ENCODE measurements at regions not wholly inside any gene's neighbourhood (a gene's known extent, or its start where the extent isn't known, plus 50 kb on each side); places are given as distances from the start of the nearest gene placed in this dataset.

DNA sequence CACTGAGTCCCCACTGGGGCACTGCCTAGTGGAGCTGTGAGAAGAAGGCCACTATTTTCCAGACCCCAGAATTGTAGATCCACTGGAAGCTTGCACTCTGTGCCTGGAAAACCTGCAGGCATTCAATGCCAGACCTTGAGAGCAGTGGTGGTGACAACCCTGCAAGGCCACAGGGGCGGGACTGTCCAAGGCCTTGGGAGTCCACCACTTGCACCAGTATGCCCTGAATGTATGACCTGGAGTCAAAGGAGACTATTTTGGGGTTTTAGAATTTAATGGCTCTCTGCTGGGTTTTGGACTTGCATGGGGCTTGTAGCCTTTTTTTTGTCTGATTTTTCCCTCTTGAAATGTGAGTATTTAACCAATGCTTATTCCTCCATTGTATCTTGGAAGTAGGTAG lies 145.8 kb downstream of the MSN start:
- Histone ChIP-seq H3K9me2 (ENCODE audit: insufficient read depth, low read length) (no peaks in the 10 kb centered on the region), H3K27ac (ENCODE audit: low read depth, low read length, poor library complexity, severe bottlenecking) (no peak overlapping the region), H3K9me3 (ENCODE audit: low read length) (no peaks in the 10 kb centered on the region), H3K79me2 (ENCODE audit: insufficient read depth, low read depth, low read length) (no peaks in the 10 kb centered on the region), H3K4me1 (ENCODE audit: insufficient read depth, low read length, poor library complexity, severe bottlenecking) (no peaks in the 10 kb centered on the region), H3K4me2 (ENCODE audit: low read length) (no peak overlapping the region), H2AFZ (ENCODE audit: low read length) (no peak overlapping the region), H4K20me1 (ENCODE audit: insufficient read depth, low read length) (no peaks in the 10 kb centered on the region), H3K4me3 (ENCODE audit: low read depth, low read length, poor library complexity, severe bottlenecking) (no peak overlapping the region), H3K36me3 (ENCODE audit: insufficient read depth, low read length) (no peaks in the 10 kb centered on the region)
- TF ChIP-seq EZH2phosphoT487 (IDR thresholded peaks at IDR 0.05; ENCODE audit: borderline replicate concordance, low read depth, low read length), result no peak
- no peak for TF ChIP-seq CTCF (conservative IDR thresholded peaks at IDR 0.05; ENCODE audit: low read length)
- no TSS peak for BruUV-seq (replicated peaks)
- CTCF ChIA-PET (ENCODE audit: unreplicated experiment), result no interaction called here
- DNase-seq (ENCODE audit: low spot score), result no peak
- intact Hi-C loops (cut with micrococcal nuclease; ENCODE audit: unreplicated experiment), result no loop called here
- POLR2A ChIA-PET, result no interaction called here

- Histone ChIP-seq H3K4me2 (ENCODE audit: low read length) (no peak overlapping the region), H3K79me2 (ENCODE audit: insufficient read depth, low read depth, low read length) (no peaks in the 10 kb centered on the region), H3K9me2 (ENCODE audit: insufficient read depth, low read length) (no peaks in the 10 kb centered on the region), H3K36me3 (ENCODE audit: insufficient read depth, low read length) (no peaks in the 10 kb centered on the region), H3K9me3 (ENCODE audit: low read length) (no peaks in the 10 kb centered on the region), H2AFZ (ENCODE audit: low read length) (no peak overlapping the region), H3K27ac (ENCODE audit: low read depth, low read length, poor library complexity, severe bottlenecking) (no peak overlapping the region), H4K20me1 (ENCODE audit: insufficient read depth, low read length) (no peaks in the 10 kb centered on the region), H3K4me3 (ENCODE audit: low read depth, low read length, poor library complexity, severe bottlenecking) (no peak overlapping the region), H3K4me1 (ENCODE audit: insufficient read depth, low read length, poor library complexity, severe bottlenecking) (no peaks in the 10 kb centered on the region)
- intact Hi-C loops (cut with micrococcal nuclease; ENCODE audit: unreplicated experiment), result no loop called here
- ChIA-PET CTCF (ENCODE audit: unreplicated experiment) (no interaction called here), POLR2A (no interaction called here)
- DNase-seq (ENCODE audit: low spot score), result no peak
- TF ChIP-seq EZH2phosphoT487 (IDR thresholded peaks at IDR 0.05; ENCODE audit: borderline replicate concordance, low read depth, low read length) (no peak), CTCF (conservative IDR thresholded peaks at IDR 0.05; ENCODE audit: low read length) (no peak)
- BruUV-seq (replicated peaks), result no TSS peak
Measured at GRCh38 chrX:65811558-65812228, 144.2 kb downstream of the MSN start.

All from OCI-LY7 (cell line).